ENCODE measurements at regions not wholly inside any gene's neighbourhood (a gene's known extent, or its start where the extent isn't known, plus 50 kb on each side); places are given as distances from the start of the nearest gene placed in this dataset.

GRCh38 chr13:58879114-58879513 is 1247.6 kb downstream of the PCDH17 start:
- TF ChIP-seq ATM (IDR thresholded peaks at IDR 0.05; ENCODE audit: borderline replicate concordance) (no peak), KDM1A (CRISPR knock-in tag; IDR thresholded peaks at IDR 0.05) (no peak), CERS6 (CRISPR knock-in tag; IDR thresholded peaks at IDR 0.05) (no peak), HMG20B (CRISPR knock-in tag; conservative IDR thresholded peaks at IDR 0.05) (no peak), CTCF (CRISPR knock-in tag; IDR thresholded peaks at IDR 0.05) (no peak), ZNF232 (CRISPR knock-in tag; IDR thresholded peaks at IDR 0.05; ENCODE audit: borderline replicate concordance) (no peak), ZKSCAN8 (CRISPR knock-in tag; IDR thresholded peaks at IDR 0.05; ENCODE audit: borderline replicate concordance) (no peak), HDAC2 (CRISPR knock-in tag; IDR thresholded peaks at IDR 0.05) (no peak), POLR2AphosphoS5 (IDR thresholded peaks at IDR 0.05; ENCODE audit: low read depth, low read length) (no peak)

Measured in HepG2 (cell line).